ENCODE measurements at regions not wholly inside any gene's neighbourhood (a gene's known extent, or its start where the extent isn't known, plus 50 kb on each side); places are given as distances from the start of the nearest gene placed in this dataset.
"Not testable (repeated sequence)": the region's sequence is repeated elsewhere in the genome, so short reads cannot be mapped to it uniquely, and the experiment has no call there.

DNA sequence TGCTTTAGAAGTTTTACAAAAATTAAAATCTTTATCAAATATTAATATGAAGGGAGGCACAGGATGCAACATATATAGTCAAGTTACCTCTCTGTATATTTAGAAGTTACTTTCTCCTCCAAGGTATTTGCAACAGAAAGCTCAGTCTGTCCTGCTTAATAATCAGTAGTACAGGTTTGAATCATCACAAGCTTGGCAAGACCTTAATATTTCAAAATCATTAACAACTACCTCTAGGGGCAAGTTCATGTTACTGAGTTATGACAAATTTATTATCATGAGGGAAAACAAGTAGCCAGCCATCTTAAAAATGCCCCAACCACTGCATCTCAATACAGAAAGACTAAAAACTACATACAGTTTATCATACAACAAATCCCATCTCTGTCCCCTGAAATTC, 116.0 kb downstream of the PMAIP1 start:
- DNase-seq: not testable (repeated sequence)

DNA sequence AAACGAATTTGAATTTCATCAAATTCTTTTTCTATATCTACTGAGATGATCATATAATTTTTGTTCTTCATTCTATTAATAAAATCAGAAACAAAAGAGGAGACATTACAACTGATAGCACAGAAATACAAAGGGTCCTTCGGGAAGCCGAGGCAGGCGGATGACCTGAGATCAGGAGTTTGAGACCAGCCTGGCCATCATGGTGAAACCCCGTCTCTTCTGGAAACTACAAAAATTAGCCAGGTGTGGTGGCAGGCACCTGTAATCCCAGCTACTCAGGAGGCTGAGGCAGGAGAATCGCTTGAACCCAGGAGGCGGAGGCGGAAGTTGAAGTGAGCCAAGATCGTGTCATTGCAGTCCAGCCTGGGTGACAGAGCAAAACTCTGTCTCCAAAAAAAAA, 113.4 kb downstream of the PMAIP1 start:
- DNase-seq: not testable (repeated sequence)

DNA sequence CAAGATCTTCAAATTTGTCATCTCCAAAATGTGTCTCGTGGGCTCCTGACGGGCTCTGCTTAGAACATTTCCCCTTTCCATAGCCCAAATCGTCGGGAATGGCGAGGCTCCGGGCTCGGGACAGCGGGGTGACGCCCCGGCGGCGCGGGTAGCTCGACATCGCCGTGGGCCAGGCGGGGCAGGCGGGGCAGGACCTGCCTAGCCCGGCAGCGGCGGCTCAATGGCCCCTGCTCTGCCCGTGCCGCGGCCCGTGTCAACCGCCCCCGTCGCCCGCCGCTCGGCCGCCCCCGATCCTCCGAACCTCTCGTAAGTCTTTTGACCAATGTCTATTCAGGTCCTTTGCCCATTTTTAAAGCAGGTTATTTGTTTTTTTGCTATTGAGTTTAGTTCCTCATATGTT, 111.2 kb downstream of the PMAIP1 start:
- no peak for DNase-seq

DNA sequence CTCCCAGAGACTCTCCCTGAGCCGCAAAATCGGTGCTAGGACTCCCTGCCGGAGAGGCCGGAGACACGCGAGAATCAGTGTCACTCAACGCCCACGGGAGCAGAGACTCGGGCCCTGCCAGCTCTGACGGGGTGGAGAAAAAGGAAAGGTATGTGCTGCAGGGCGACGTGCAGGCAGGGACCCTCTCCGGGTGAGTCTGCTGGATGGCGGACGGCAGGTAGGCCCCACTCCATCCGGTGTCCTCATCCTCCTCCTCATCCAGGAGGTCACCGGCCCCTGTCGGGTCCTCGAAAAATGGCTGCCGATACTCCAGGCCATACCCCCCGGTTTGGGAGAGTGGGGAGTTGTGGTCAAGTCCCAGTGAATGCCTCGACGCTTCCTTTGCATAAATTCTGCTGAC, 110.7 kb downstream of the PMAIP1 start:
- no peak for DNase-seq

DNA sequence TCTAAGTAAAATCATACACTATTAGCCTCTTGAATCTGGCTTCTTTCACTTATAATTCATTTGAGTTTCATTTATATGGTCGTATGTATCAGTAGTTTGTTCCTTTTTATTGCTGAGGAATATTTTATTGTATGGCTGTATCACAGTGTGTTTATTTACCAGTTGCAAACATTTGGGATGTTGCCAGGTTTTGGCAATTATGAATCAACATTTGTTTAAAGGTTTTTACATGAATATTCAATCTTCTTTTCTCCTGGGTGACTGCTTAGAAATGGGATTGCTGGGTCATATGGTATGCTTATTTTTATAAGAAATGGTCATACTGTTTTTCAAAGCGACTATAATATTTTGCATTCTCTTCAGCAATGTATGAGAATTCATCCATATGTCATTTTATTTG, 107.9 kb downstream of the PMAIP1 start:
- no peak for DNase-seq

DNA sequence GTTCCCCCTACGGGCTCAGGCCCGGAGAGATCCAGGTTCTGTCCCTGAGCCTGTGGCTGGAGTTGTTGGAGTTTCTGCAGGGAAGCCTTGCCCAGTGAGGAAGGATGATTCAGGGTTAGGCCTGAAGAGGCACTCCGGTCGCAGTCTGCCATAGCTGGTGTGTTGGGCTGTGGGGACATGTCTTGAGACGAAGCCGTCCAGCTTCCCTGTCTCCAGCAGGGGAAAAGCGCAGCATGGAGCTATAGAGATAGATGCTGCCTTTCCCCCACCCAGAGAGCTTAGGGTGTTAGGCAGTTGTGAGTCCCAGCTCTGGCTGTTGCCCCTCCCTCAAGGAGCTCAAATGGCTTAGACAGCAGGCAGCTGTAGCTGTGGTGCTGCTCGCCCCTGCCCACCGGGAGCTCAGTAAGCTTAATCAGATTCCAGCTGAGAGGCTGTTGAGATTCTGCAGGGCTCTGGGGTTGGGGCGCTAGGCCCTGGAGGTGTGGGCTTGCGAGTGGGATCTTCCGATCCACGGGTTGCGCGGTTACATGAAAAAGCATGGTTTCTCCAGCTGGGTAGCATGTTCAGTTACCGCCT, 103.9 kb downstream of the PMAIP1 start:
- DNase-seq: no peak

DNA sequence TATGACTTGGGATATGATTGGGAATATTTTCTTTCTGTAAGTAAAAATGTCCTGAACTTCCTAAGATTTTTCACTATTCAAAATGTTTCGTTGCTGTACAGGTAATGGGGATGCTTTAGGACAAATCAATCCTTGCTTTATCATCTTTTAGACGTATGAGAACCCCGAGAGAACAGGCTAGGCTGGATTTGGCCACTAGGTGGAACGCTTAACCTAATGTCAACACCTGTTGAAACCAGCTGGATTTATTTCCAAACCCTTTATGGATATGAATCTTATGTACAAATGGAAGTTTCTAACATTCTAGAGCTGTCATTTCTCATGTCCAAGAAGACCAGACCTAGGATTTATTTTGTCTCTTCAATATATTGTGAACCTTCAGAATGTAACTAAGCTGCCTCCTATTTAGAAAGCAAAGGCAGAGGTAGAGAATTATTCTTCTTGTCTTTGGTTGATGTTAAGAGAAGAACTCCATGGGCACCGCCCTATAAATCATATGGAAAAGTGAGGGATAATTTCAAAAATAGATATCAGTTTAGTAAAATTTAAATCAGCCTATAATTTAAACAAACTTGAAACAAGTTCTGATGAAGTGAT, 96.7 kb downstream of the PMAIP1 start:
- no peak for DNase-seq

DNA sequence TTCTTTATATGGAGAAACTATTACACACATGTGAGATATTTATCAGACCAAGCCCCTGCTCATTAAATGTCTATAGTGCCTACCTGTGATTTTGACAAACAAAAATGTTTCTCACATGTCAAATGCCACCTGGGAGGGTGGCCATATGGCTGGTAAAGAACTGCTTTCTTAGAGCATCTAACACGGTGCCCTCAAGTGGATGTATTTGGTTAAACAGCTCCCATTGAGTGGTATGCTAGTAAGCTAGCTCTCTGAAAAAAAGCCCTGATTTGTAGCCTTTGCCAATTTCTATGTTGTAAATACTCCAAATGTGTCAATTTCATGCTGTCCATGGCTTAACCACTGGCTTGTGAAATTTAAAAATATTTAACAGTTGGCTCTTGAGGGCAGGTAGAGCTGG, 94.6 kb downstream of the PMAIP1 start:
- no peak for DNase-seq

DNA sequence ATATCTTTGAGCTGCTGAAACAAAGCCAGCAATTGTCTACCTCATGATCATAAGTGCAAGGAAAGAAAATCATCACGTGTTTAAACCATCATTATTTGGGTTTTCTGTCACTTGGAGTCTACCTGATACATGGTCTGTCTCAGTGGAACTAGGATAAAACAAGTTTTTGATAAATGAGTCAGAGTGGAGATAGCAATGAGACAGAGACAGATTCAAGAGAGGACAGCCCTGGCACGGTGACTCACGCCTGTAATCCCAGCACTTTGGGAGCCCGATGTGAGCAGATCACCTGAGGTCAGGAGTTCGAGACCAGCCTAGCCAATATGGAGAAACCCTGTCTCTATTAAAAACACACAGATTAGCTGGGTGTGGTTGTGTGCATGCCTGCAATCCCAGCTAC, 93.8 kb downstream of the PMAIP1 start:
- no peak for DNase-seq

DNA sequence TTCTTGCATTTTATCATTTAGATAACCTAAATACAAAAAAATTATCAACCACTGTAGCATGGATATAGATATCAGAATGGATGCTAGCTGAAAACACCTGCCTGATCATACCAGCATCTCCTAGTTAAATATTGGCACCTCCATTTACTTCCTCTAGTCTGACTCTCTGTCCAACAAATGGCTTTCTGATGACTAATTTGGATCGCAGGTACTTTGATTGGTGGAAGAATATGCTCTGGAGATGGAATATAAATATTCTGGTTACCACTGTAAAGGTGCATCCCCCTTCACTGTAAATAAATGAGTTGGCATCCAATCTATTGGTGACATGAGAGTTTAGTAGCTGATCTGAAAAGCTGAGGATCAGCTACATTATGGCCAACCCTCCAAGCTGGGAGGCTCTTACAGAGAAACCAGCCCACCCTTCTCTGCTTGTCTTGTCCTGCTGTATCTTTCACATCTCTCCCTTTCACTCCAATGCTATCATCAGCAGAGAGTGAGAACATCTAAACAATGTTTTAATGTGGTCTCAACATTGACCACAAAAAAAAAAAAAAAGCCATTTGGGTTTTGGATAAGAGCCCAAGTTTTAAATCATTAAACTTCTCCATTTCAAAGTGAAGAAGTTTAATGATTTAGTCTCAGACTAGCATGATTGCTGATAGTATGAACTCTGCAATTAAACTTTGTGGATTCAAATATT, 90.5 kb downstream of the PMAIP1 start:
- DNase-seq: no peak

DNA sequence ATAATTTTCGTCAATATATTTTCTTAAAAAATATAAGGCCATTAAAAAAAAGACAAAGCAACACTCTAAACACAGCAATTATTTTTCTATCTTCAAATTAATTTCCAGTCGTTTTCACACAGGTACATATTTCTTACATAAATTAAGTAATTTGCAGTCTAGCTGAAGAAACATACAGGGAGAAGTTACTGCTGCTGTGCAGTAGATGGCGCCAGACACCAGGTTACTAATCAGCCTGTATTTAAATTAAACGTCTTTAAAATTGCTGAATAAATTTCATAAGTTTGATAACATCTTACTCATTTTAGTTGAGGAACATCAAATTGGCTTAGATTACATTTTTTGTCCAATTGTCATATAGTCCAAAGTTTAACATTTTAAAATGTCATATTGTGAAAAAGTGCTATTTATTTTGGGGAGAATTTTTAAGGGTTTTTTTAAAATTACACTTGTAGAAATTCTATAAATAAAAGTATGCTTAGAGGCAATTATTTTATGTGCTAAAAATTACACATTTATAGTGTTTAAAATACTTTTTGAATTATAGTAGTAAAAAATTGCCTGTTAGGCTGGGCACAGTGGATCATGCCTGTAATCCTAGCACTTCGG, 88.4 kb downstream of the PMAIP1 start:
- peak; percentile 41 for DNase-seq

DNA sequence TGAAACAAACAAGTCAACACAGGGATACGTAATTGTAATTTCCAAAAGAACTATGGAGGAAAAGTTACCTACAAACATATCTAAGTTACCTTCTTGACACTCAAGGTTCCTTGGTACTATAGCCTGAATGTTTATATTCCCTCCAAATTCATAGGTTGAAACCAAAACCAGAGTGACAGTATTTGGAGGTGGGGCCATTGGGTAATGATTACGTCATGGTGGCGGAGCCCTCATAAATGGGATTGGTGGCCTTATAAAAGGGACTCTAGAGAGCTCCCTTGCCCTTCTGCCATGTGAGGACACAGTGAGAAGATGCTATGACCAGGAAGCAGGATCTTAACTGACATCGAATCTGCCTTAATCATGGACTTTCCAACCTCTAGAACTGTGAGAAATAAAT, 87.3 kb downstream of the PMAIP1 start:
- no peak for DNase-seq

DNA sequence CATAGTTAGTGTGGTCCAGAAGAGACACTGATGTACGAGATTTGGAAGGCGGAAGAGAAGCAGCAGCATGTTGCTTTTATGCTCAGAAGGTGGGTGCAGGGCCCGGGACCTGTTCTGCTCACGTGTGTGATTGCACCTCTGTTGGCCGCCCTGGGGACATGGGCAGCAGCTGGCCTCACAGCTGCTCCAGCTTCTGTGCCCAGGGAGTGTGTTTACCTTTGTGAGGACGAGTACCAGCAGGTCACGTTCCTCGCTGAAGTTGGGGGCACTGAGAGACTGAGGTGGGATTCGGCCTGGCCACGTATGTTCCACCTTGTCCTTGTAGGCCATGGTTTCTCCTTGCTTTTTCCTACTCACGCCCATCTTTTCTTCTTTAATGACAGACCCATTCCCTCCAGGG, 86.3 kb downstream of the PMAIP1 start:
- no peak for DNase-seq

DNA sequence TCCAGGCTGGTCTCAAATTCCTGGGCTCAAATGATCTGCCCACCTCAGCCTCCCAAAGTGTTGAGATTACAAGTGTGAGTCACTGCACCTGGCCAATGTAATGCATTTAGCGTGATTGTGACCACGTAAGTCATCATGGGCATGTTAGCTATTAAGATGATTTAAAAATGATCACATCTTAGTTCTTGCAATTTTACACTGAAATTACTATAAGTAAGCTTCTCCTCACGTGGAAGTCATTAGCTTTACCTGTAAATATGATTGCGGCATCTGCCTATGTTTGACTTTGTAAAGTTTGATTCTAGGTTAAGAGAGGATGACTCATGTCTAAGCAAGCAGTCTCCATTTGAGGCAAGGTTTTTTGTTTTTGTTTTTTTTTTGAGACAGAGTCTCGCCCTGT, 85.5 kb downstream of the PMAIP1 start:
- no peak for DNase-seq

DNA sequence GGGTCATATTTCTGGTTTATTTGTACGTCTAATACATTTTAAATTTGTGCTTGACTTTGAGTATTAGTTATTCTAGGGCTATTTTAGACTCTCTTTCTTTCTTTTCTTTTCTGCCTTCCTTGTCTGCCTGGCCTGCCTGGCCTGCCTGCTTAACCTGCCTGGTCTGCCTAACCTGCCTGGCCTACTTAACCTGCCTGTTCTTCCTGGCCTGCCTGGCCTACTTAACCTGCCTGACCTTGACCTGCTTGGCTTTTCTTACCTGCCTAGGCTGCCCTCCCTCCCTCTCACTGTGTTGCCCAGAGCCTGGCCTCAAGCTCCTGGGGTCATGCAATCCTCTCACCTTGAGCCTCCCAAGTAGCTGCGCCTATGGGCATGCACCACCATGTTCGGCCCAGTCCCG, 83.7 kb downstream of the PMAIP1 start:
- DNase-seq: no peak

DNA sequence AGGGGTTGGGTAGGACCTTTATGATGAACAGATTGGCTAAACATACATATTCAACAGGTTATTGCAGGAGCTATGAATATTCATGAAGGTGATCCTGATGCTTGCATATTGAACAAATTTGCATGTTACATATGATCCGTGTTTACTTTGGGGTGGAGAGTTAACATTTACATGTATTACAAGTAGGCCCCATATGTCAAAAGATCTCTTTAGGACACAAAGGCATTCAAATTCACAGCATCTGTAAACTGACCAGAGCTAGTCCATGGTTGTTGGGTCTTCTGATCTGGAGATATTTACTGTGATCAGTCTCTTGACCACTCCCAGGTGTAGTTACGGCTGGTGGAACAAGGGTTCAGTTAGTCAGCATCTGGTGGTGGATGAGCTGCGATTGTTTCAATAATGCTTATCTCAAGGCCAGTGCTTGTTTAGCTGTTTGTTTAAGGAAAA, 80.4 kb downstream of the PMAIP1 start:
- DNase-seq: no peak

DNA sequence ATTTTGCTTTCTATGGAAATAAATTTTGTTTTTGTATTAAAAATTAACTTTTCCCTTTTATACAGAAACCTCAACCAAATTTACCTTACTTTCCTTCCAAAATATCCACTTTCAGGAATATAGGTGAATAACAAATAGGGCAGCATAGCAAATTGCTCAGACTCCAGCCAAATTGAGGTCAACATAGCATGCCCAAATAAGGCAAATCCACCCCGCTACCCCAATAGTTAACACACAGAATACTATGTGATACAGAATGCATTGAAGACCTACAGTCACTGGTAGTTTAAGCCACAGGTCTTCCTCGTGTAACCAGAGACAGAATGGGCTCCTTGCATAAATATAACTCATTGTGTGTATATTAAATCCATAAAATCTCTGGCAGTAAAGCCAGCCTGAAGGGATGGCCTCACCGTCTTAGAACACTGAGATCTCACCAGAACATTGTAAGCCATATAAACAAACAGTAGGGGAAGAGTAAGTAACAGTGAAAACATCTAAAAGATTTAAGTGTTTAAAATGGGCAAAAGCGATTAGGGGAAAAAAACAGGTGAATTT, 72.2 kb downstream of the PMAIP1 start:
- no peak for DNase-seq

DNA sequence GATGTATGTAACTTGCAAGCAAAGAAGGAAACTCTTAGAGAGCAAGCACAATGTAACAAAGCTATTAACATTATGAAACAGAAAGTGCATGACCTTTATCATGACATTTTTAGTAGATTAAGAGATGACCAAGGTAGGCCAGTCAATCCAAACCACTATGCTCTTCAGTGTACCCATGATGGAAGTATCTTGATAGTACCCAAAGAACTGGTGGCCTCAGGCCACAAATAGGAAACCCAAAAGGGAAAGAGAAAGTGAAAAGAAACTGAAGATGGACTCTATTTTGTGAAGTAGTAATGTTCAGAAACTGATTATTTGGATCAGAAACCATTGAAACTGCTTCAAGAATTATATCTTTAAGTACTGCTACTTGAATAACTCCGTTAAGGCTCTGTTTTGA, 71.3 kb downstream of the PMAIP1 start:
- not testable (repeated sequence) for DNase-seq

DNA sequence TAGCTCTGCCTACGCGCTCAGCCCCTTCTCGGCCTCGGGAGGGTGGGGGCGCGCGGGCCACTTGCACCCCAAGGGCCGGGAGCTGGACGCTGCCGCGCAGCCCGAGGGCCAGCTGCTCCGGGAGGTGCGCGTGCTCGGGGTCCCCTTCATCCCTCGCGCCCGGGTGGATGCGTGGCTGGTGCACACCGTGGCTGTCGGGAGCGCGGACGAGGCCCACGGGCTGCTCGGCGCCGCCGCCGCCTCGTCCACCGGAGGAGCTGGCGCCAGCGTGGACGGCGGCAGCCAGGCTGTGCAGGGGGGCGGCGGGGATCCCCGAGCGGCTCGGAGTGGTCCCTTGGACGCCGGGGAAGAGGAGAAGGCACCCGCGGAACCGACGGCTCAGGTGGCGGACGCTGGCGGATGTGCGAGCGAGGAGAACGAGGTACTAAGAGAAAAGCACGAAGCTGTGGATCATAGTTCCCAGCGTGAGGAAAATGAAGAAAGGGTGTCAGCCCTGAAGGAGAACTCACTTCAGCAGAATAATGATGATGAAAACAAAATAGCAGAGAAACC, 69.8 kb downstream of the PMAIP1 start:
- not testable (repeated sequence) for DNase-seq

DNA sequence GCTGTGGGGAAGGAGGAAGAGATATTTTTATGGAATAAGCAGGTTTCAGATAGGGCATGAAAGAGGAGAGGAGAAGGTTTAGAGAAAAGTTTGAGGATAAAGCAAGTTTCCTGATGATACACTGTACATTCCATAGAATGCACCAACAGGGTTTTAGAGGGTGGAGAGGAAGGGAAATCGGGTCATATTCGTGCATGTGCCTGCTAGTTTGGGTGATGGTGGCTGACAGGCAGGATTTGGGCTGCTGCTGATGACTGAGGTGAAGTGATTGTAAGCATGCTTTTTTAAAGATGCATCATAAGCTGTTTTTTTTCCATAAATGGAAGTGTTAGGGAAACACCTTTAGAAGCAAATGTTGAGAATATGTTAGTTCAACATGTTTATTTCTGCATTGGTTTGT, 68.8 kb downstream of the PMAIP1 start:
- DNase-seq: no peak

DNA sequence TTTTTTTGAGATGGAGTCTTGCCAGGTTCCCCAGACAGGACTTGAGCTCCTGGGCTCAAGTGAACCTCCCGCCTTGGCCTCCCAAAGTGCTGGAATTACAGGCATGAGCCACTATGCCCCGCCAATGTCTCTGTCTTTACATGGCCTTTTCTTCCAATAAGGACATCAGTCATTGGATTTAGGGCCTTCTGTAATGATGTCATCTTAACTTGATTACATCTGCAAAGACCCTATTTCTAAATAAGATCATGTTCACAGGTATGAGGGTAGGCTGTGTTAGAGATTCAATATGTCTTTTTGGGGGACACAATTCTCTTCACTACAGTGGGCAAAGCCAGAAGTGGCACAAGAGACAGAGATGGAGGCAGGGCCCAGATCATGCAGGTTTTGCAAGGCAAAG, 68.1 kb downstream of the PMAIP1 start:
- no peak for DNase-seq

DNA sequence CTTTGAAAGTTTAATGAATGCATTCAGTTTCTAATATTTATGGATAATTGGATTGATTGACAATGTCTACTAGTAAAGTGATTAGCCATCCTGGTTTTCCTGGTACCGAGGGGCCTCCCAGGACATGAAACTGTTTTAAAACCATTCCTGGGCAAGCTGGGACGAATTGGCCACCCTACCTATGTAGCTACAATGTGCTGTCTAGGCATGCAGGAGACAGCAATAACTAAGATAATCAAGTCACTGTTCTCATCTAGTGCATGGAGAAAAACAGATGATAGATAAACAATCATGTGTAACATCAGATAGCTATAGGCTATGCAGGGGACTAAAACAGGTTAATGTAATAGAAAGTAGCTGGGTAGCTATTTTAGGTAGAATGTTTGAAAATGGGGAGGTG, 67.1 kb downstream of the PMAIP1 start:
- no peak for DNase-seq

DNA sequence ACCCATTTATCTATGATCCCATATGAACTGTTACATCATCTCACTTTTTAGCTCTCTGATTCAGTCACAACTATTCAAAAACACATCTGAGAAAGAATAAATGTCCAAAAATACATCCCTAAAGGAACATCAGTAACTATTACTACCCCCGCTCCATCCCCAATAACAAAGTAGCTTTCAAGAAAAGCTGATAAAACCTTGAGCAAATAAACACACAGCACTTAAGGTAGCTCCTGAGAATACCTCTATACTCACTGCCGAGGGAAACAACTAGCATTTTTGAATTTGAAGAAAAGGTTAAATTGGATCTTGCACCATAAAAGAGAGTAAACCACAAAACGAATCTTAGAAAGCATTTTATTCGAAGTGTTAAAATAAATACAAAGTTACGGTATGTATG, 63.4 kb downstream of the PMAIP1 start:
- no peak for DNase-seq

All from muscle of arm (tissue), 1 donor.